HS-27A (cell line): ENCODE measurements at regions not wholly inside any gene's neighbourhood (a gene's known extent, or its start where the extent isn't known, plus 50 kb on each side); places are given as distances from the start of the nearest gene placed in this dataset.
"Not testable (repeated sequence)": the region's sequence is repeated elsewhere in the genome, so short reads cannot be mapped to it uniquely, and the experiment has no call there.

Source experiments
- DNase-seq: peaks from one replicate; pipeline ENCODE4 v3.0.0-alpha.2; 2012; ENCODE audit warnings: low read depth, missing footprints

DNA sequence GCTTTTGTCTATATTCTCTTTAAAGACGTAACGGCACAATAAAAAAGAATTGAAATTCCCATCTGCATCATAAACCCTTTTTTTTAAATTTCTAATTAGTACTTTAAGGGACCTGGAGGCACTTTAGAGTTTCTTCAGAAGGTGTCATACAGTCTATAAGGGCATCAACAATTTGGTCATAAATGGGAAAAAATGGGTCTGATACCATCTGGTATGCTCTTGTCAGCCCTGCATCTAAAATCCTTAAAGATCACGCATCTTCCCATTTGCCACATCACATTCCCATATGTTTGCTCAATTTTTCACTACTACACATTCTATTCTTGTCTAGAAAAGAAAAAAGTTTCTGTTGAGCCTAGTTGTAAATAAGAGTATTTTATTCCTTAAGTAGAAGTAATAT, 53.8 kb downstream of the COX7C start:
- no peak for DNase-seq

DNA sequence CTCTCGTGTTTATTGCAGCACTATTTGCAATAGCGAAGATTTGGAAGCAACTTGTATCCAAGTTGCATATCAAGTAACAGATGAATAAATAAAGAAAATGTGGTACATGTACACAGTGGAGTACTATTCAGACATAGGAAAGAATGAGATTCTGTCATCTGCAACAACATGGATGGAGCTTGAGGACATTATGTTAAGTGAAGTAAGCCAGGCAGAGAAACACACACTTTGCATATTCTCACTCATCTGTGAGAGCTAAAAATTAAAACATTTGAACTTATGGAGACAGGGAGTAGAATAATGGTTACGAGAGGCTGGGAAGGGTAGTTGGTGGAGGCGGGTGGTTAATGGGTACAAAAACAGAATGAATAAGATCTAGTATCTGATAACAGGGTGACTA, 56.3 kb downstream of the COX7C start:
- no peak for DNase-seq

DNA sequence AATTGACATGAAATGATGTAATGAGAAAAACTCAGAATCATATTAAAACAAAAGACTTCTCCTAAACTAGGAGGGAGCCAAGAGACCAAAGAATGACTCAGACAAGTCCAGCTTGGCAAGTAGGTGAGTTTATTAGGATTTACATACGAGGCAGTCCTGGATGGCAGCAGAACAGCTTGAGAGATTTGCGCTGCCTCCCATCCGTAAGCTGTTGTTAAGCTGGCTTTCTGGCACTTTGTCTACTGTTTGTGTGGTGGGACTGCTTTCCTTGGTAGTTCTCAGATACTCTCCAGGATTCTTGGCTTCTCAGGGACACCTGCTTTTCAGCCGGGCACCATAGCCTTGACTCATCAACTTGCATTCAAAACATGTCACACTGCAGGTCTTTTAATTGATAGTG, 57.6 kb downstream of the COX7C start:
- DNase-seq = no peak

DNA sequence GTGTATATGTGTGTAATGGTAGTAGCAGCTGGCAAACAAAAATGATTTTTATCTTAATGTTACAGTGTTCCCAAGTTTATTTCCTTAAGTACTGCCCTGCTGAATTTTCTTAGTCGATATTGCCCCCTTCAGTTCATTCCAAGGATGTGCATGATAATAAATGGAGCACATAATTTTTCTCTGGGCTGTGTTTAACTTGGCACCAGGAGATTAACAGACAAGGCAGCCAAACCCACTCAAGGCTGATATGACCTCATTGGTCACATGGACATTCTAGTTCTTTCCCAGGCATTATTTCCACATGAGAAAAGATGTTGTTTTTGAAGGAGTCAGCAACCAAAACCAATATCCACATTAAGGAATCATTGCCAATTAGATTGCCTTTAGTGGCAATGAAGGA, 61.8 kb downstream of the COX7C start:
- DNase-seq = no peak

DNA sequence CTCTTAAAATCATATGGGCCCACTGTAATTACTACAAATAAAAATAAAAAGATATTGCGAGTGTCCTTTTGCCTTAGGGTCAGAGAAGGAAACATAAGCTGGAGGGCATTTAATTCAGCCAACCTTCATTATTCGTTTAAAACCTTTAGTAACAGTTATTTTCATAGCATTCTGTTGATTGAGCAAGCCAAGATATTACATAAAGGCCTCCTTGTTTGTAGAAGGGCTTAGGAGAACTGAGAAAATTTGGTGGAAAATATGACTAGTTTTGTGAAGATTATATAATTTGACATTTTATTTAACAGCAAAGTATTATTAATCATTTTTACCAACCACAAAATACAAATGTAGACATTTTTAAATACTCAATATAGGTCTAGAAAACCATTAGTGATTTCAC, 62.2 kb downstream of the COX7C start:
- DNase-seq = no peak

DNA sequence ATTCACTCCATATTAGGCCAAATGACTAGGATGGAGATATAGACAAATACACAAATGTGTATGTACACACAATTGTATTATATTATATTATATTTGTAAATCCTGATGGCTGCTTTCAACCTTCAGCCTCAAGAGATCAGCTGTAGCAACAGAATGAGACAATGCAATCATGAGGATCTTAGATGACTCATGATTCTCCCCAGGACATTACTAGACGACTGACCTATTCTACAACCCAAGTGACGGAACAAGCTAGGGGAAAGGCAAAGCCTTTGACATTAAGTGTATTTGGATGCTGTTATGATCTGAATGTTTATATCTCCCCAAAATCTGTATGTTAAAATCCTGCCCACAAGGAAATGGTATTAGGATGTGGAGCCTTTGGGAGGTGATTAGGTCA, 66.5 kb downstream of the COX7C start:
- DNase-seq = no peak

DNA sequence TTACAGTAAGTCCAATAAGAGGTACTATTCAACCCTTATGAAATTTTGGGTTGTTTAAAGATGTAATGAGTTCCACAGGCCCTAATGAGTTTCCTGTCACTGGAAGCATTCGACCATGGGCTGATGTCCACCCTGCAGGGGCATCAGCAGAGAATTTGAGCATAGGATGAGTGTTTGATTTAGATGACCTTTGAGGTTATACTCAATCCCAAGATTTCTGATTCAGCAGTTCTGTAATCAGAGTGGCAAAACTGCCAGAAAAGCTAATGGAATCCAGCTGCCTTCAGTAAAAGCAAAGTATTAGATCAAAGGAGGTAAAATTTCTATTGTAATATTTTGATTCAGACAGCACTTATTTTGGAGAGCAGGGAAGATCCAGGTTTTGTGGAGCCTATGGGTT, 68.3 kb downstream of the COX7C start:
- no peak for DNase-seq

DNA sequence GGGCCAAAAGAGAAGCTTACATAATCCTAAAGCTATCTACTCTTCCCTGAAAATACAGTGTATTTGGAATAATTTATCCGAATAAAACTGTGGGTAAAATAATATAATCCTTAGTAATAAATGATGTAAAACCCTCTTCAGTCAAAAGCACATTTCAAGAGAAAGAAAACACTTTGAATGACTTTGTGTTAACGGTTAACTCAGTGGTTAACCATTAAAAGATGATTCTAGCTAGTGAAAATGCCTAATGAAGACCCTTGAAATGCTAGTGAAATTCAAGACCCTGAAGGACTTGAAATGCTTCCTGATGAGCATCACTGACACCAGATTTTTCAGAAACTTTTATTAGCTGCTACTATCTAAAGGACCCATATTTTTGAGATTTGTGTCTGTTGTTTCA, 70.7 kb downstream of the COX7C start:
- no peak for DNase-seq

DNA sequence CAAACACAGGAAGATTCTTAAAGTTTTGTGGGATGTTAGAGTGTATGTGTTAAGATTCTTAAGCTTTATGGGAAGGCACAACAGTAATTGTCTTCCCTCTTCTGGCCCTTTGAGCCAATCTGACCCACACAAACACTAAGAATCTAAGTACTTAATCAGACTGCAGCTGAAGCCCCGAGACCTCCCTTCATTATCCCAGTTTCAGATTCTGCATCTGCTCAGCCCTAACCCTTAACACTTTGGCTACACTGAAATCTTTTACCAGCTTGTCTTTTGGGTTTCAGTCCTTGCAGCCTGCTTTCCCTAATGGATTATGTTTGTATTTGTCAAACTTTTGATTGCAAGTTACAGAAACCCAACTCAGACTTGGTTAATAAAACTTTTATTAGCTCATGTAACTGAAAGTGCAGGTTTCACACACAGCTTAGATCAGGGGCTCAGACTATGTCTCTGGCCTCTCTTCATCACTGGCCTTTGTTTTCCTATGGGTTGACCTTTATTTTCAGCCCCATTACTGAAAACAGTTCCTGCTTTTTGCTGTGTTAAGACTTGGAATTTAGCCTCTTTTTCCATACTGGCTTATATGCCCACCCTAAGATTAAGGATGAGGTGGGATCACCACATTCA, 71.5 kb downstream of the COX7C start:
- DNase-seq = no peak

DNA sequence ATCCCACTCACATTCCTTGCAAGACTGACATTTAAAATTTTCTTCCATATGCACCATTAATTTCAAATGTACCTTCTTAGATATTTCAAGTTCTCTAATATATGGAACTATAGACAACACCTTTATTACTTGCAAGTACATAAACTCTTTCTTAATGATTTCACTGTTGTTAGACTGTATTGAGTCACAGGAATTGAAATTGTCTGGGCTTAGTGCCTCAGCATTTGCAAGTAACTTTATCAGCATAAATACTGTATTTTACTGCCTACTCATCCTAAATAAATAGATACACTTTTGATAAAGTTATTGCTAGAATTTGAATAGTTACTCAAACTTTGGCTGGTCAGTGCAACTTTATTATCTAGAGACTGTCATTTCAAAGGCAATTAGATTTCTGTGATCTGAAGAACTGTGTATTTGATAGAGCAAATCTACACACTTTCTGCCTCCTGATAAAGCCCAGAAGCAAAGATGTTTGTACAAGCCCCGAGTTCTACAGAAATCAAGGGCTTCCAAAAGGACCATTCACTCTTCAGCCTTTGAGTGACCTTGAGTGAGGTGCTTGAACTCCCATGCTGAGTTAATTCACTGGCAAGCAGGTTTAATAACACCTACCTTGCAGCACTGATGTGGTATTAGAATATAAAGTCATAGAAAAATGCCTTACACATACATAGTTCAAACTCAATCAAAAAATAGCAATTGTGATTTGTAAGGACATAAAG, 91.6 kb downstream of the COX7C start:
- no peak for DNase-seq

DNA sequence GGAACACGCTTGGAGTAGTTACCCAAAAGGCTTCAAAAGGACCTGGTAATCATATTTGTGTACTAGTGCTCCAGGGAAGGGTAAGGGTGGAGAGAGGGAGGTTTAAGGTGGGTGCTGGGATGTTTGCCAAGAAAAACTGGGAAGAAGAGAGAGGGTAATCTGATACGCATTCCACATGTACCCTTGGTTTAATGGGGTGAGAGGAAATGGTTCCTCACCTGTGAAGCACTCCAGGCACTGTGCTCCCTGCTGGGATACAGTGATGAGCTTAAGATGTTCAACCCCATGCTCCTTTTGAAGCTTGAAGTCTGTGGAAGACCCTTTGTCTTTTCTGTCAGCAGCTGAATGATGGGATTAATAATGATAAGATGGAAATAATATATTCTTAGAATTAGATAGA, 98.4 kb downstream of the COX7C start:
- no peak for DNase-seq

DNA sequence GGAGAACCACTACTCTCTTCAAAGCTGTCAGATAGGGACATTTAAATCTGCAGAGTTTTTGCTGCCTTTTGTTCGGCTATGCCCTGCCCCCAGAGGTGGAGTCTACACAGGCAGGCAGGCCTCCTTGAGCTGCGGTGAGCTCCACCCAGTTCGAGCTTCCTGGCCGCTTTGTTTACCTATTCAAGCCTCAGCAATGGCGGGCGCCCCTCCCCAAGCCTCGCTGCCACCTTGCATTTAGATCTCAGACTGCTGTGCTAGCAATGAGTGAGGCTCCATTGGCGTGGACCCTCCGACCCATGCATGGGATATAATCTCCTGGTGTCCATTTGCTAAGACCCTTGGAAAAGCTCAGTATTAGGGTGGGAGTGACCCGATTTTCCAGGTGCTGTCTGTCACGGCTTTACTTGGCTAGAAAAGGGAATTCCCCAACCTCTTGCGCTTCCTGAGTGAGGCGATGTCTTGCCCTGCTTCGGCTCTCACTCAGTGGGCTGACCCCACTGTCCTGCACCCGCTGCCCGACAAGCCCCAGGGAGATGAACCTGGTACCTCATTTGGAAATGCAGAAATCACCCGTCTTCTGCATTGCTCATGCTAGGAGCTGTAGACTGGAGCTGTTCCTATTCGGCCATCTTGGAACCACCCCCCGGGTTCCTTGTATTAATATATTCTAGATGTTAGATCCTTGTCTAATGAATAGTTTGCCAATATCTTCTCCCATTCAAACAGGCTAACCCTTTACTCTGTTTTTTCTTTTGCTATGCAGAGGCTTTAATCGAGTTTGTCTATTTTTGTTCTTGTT, 113.8 kb downstream of the COX7C start:
- not testable (repeated sequence) for DNase-seq

DNA sequence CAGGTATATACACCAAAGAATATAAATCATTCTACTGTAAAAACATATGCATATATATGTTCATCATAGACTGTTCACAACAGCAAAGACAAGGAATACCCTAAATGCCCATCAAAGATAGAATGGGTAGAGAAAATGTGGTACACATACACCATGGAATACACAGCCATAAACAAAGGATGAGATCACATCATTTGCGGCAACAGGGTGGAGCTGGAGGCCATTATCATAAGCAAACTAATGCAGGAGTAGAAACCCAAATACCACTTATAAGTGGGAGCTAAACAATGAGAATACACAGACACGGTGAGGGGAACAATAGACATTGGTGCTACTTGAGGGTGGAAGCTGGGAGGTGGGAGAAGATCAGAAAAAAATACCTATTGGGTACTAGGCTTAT, 117.6 kb downstream of the COX7C start:
- no peak for DNase-seq

DNA sequence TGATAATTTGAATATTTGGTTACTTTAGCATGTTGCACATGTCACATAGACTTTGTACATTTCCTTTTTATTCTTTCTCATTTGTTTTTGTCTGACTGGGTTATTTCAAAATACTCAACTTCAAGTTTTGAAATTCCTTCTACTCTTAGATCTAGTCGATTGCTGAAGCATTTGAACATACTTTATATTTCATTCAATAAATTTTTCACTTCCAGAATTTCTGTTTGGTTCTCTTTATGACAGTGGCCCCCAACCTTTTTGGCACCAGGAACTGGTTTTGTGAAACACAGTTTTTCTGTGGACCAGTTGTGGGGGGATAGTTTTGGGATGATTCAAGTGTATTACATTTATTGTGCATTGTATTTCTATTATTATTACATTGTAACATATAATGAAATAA, 119.8 kb downstream of the COX7C start:
- no peak for DNase-seq

DNA sequence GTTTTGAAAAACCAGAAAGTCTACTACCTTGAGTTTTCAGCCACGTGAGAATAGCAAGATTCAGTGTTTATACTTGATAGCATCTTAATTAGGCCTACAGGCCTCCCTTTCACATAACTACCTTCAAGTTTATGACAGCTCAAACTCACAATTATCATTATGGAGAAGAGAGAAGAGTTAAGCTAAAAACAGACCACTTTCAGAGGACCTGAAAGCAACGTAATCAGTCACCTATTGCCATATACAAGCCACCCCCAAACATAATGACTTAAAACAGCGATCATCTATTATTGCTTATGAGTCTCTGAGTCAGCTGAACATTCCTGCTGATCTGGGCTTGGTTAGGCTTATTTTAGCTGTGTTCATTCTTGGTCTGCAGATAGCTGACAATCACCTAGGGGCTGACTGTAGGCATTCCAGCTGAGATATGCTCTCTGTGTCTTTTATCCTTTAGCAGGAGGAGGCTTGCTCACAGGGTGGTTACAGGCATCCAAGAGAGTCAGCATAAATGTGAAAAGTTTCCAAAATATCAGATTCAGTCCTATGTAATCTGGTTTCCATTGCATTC, 130.9 kb downstream of the COX7C start:
- DNase-seq = no peak

DNA sequence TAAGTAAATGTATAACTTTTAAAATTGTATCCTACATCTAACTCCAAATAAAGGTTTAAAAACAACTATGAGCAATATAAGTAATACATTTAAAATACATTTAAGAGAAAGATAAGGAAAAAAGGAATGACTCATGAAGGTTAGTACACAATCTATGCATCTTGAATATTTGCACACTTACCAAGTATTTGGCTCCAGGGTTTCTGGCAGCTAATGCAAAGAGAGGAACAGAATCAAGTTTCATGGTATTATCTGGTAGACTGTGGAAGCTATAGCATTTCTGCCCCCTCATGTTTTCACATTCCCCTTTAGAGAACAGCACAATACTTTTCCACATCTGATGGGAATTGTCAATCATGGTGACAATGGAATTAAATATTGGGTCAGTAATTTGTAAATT, 132.1 kb downstream of the COX7C start:
- DNase-seq = no peak

DNA sequence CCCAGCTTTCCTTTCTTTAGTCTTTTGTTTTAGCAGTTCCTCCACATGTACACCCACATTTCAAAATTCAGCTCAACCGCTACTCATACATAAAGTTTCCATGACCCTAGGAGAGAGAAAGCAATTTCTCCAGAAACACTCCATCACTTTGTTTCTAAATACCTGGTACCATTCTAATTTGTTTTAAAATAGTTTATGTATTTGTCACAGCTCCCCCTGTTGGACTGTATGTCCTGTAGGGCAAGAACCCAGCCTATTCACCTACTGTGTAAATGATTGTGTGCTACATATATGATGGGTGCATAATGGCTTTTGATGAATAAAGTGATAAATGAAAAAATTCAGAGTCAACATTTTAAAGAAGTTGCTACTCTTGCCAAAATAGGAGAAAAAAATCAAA, 139.1 kb downstream of the COX7C start:
- no peak for DNase-seq

DNA sequence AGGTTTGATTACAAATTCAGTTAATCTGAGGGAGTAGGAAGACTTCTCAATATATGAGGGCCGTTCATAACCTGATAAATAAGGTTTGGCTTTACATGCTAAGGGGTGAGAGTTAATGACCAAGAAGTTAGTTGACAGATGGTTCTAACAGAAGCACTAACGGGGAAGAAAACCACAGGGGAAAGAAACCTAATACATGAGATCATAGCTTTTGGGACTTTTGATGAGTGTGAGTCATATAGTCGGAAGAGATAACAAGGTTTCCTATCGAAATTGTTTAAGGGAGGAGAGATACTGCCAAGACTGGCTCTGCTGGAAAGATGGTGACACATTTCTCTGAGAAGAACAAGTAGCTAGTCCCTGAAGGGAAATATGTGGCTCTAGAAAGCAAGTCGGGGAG, 140.1 kb downstream of the COX7C start:
- DNase-seq = no peak

DNA sequence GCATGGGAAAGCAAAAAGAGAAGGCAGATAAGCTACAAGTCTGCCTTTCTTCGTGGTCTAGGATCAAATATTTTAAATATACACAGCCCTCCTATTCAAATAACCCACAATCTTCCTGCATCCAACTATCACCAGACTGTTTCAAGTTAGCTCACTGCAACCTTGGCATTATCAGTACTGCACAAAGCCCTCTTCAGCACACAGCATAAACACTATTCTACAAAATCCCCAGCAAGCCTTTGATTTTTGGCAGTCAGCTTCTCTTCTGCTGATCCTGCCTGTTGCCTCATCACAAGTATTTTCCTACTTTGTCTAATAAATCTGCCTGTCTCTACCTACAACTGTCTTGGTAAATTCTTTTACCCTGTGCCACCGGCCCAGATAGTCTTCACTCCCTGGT, 142.9 kb downstream of the COX7C start:
- DNase-seq = no peak

DNA sequence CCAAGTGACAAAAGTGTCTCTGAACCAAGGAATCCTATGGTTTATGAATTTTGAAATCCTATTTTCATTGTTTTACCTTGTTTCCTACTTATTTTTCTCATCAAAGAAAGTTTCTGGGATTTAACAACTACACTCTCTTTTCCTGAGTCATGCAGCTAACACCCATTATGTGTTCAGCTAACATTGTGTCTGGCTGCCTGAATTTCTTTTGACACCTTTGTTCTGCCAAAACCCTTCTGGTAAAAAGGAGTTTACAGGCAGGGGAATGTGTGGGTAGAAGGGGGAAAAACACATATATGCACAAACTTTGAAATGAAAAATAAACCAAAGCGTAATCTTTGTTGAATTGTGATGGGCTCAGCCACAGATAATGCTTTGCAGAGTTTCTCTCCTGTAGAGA, 146.2 kb downstream of the COX7C start:
- no peak for DNase-seq

DNA sequence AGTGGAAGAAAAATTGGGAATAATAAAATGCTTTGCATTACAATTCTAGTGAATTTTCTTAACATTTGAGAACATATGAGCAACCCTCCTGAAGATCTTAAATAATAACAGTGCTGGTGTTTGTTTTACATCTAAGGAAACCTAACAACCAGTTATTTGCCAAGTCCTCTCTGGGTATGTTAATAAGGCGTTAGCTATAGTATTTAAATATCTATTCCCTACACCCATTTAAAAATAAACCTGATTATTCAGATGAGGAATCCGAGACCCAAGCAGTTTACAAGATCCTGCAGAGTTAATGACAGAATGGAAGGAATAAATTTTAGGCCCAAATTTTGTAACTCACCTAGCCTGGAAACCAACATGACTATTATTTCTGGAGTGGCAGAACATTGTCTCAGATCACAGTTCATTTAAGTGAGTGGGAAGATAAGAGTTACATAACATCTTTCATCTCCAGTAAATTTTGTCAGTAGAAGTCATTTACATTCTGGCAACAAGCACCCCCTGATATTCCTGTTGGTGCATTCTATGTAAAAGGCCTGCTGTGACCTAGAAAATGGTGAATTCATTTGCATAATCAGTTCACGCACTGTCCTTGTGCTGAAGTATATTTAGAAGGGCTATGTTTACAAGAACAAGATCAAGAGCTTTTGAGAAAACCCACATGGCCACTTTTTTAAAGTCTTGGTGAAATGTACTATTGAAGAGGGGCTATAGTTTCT, 148.2 kb downstream of the COX7C start:
- no peak for DNase-seq

DNA sequence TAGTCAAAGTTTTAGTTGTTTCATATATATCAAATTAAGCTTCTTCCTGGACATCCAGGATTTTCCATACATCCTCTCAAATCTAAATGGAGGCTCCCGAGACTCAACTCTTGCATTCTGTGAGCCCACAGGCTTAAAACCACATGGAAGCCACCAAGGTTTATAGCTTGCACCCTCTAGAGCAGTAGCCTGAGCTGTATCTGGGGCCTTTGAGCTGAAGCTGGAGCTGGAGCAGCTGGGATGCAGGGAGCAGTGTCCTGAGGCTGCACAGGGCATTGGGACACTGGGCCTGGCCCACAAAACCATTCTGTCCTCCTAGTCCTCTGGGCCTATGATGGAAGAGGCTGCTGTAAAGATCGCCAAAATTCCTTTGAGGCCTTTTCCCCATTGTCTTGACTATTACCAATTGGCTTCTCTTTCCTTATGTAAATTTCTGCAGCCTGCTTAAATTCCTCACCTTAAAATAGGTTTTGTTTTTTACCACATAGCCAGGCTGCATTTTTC, 151.0 kb downstream of the COX7C start:
- DNase-seq = no peak
